WTC11 (cell line): ENCODE measurements at regions not wholly inside any gene's neighbourhood (a gene's known extent, or its start where the extent isn't known, plus 50 kb on each side); places are given as distances from the start of the nearest gene placed in this dataset.

Experiments
- ATAC-seq: fragments of 200-7000 bp; cut with Tn5 transposase; 2 replicates; pipeline ENCODE4 v1.10.0; 2021; ENCODE audit warnings: mild to moderate bottlenecking, moderate library complexity
- CTCF ChIA-PET: fragments of 300-600 bp; sonication (Branson Sonifier 250); formaldehyde crosslinking; loops from one replicate; lab custom pipeline; 2021; ENCODE audit warnings: antibody characterized with exemption; lab: Charles Lee
- POLR2A ChIA-PET: fragments of 350-600 bp; sonication (Branson Sonifier 250); formaldehyde crosslinking; loops from one replicate; lab custom pipeline; 2021; ENCODE audit warnings: antibody characterized with exemption; lab: Charles Lee
- DNase-seq: peaks from one replicate; pipeline ENCODE4 v3.0.0; 2021; ENCODE audit warnings: low spot score
- H3K27ac Mint-ChIP-seq: 2 replicates; pipeline ENCODE4 v1.8.0; 2021; ENCODE audit warnings: mixed read lengths
- H3K27me3 Mint-ChIP-seq: 2 replicates; pipeline ENCODE4 v1.8.0; 2021; ENCODE audit warnings: low read depth, mild to moderate bottlenecking, moderate library complexity, mixed read lengths
- H3K36me3 Mint-ChIP-seq: 2 replicates; pipeline ENCODE4 v1.8.0; 2021; ENCODE audit warnings: mixed read lengths
- H3K4me1 Mint-ChIP-seq: 2 replicates; pipeline ENCODE4 v1.8.0; 2022; ENCODE audit warnings: mixed read lengths
- H3K4me3 Mint-ChIP-seq: 2 replicates; pipeline ENCODE4 v1.8.0; 2021; ENCODE audit warnings: mild to moderate bottlenecking, moderate library complexity, mixed read lengths
- H3K9me3 Mint-ChIP-seq: 2 replicates; pipeline ENCODE4 v1.8.0; 2021; ENCODE audit warnings: mixed read lengths
- ATF1 ChIP-seq: sonication (generic); formaldehyde crosslinking; IDR thresholded peaks from 2 replicates; pipeline ENCODE4 v1.8.1; 2023; ENCODE audit warnings: mild to moderate bottlenecking, moderate library complexity, missing genetic modification reagents
- ATF3 ChIP-seq: sonication (generic); formaldehyde crosslinking; conservative IDR thresholded peaks from 2 replicates; pipeline ENCODE4 v1.8.1; 2022; ENCODE audit warnings: mild to moderate bottlenecking, missing genetic modification reagents
- ESRRA ChIP-seq: sonication (generic); formaldehyde crosslinking; IDR thresholded peaks from 2 replicates; pipeline ENCODE4 v1.8.1; 2022; ENCODE audit warnings: mild to moderate bottlenecking, missing genetic modification reagents, borderline replicate concordance
- ETV6 ChIP-seq: sonication (generic); formaldehyde crosslinking; IDR thresholded peaks from 2 replicates; pipeline ENCODE4 v1.8.1; 2022; ENCODE audit warnings: mild to moderate bottlenecking, missing genetic modification reagents
- FOXK1 ChIP-seq: sonication (generic); formaldehyde crosslinking; IDR thresholded peaks from 2 replicates; pipeline ENCODE4 v1.8.0; 2022; ENCODE audit warnings: mild to moderate bottlenecking, moderate library complexity, missing genetic modification reagents
- GRHL2 ChIP-seq: fragments of 250-450 bp; sonication (Bioruptor Pico); IDR thresholded peaks from 2 replicates; pipeline ENCODE4 v1.8.0; 2022; ENCODE audit warnings: mild to moderate bottlenecking, moderate library complexity; ENCODE audit not compliant: insufficient replicate concordance, severe bottlenecking
- GTF2I ChIP-seq: fragments of 250-450 bp; sonication (Bioruptor Pico); conservative IDR thresholded peaks from 2 replicates; pipeline ENCODE4 v1.4.0; 2021; ENCODE audit warnings: mild to moderate bottlenecking
- JUN ChIP-seq: sonication (generic); formaldehyde crosslinking; IDR thresholded peaks from 2 replicates; pipeline ENCODE4 v1.8.0; 2023; ENCODE audit warnings: mild to moderate bottlenecking, missing genetic modification reagents
- MAX ChIP-seq: sonication (generic); formaldehyde crosslinking; IDR thresholded peaks from 2 replicates; pipeline ENCODE4 v1.8.0; 2022; ENCODE audit warnings: mild to moderate bottlenecking, missing genetic modification reagents
- MYBL2 ChIP-seq: sonication (generic); formaldehyde crosslinking; IDR thresholded peaks from 2 replicates; pipeline ENCODE4 v1.8.1; 2023; ENCODE audit warnings: mild to moderate bottlenecking, moderate library complexity, missing genetic modification reagents
- NR1H2 ChIP-seq: sonication (generic); formaldehyde crosslinking; IDR thresholded peaks from 2 replicates; pipeline ENCODE4 v1.9.0; 2021; ENCODE audit warnings: mild to moderate bottlenecking, moderate library complexity, missing genetic modification reagents
- PRRX2 ChIP-seq: fragments of 250-450 bp; sonication (Bioruptor Pico); IDR thresholded peaks from 2 replicates; pipeline ENCODE4 v1.8.0; 2021; ENCODE audit warnings: mild to moderate bottlenecking
- RELA ChIP-seq: sonication (generic); formaldehyde crosslinking; IDR thresholded peaks from 2 replicates; pipeline ENCODE4 v1.8.1; 2022; ENCODE audit warnings: missing genetic modification reagents, mild to moderate bottlenecking, borderline replicate concordance
- RORB ChIP-seq: fragments of 250-450 bp; sonication (Bioruptor Pico); IDR thresholded peaks from 2 replicates; pipeline ENCODE4 v1.9.0; 2021; ENCODE audit warnings: mild to moderate bottlenecking
- SOX15 ChIP-seq: fragments of 250-450 bp; sonication (Bioruptor Pico); IDR thresholded peaks from 2 replicates; pipeline ENCODE4 v1.9.0; 2021; ENCODE audit warnings: mild to moderate bottlenecking
- STAT6 ChIP-seq: sonication (generic); formaldehyde crosslinking; conservative IDR thresholded peaks from 2 replicates; pipeline ENCODE4 v1.8.1; 2023; ENCODE audit warnings: mild to moderate bottlenecking, low read depth, missing genetic modification reagents, moderate library complexity
- TCF7 ChIP-seq: sonication (generic); formaldehyde crosslinking; IDR thresholded peaks from 2 replicates; pipeline ENCODE4 v1.8.0; 2022; ENCODE audit warnings: mild to moderate bottlenecking, low read depth, missing genetic modification reagents, moderate library complexity
- ZNF121 ChIP-seq: sonication (generic); formaldehyde crosslinking; IDR thresholded peaks from 2 replicates; pipeline ENCODE4 v1.8.0; 2023; ENCODE audit warnings: missing genetic modification reagents
- ZNF263 ChIP-seq: sonication (generic); formaldehyde crosslinking; IDR thresholded peaks from 2 replicates; pipeline ENCODE4 v1.8.1; 2022; ENCODE audit warnings: low read depth, mild to moderate bottlenecking, moderate library complexity, missing genetic modification reagents
- ZNF532 ChIP-seq: fragments of 250-450 bp; sonication (Bioruptor Pico); IDR thresholded peaks from 2 replicates; pipeline ENCODE4 v1.9.0; 2021; ENCODE audit warnings: mild to moderate bottlenecking, borderline replicate concordance
- ZSCAN18 ChIP-seq: fragments of 250-450 bp; sonication (Bioruptor Pico); IDR thresholded peaks from 2 replicates; pipeline ENCODE4 v2.1.2; 2022; ENCODE audit warnings: mild to moderate bottlenecking, moderate library complexity

- no peak for TF ChIP-seq MAX
- TF ChIP-seq, all 79 proteins: peak for 0
Measured at GRCh38 chr3:18652781-18653180, 227.6 kb upstream of the SATB1 start (continued).

- no peak for ATAC-seq
- Mint-ChIP-seq H3K4me1 (no peaks in the 10 kb centered on the region), H3K4me3 (no peak overlapping the region), H3K27ac (no peak overlapping the region), H3K9me3 (no peaks in the 10 kb centered on the region), H3K27me3 (no peaks in the 10 kb centered on the region), H3K36me3 (no peaks in the 10 kb centered on the region)
- no peak for TF ChIP-seq RELA (CRISPR knock-in tag)
- TF ChIP-seq ATF3 (CRISPR knock-in tag) = no peak
- no peak for TF ChIP-seq GTF2I
- no peak for TF ChIP-seq ZNF532
- no peak for TF ChIP-seq ATF1
- TF ChIP-seq ETV6 (CRISPR knock-in tag) = no peak
- no peak for TF ChIP-seq ESRRA (CRISPR knock-in tag)
- no peak for TF ChIP-seq GRHL2 (CRISPR knock-in tag)
- TF ChIP-seq JUN (CRISPR knock-in tag) = no peak
- CTCF ChIA-PET = no interaction called here
- DNase-seq = no peak
- POLR2A ChIA-PET = no interaction called here
Measured at GRCh38 chr3:18650731-18651130, 225.6 kb upstream of the SATB1 start.

GRCh38 chr3:18649666-18650363 is 224.7 kb upstream of the SATB1 start:
- Mint-ChIP-seq H3K4me1 (no peaks in the 10 kb centered on the region), H3K9me3 (no peaks in the 10 kb centered on the region), H3K27me3 (no peaks in the 10 kb centered on the region), H3K4me3 (no peak overlapping the region)
- ATAC-seq (no peak), DNase-seq (no peak)
- POLR2A ChIA-PET = no interaction called here
- CTCF ChIA-PET = no interaction called here
- no peak for TF ChIP-seq NR1H2 (CRISPR knock-in tag)
- TF ChIP-seq ZNF121 (CRISPR knock-in tag) = no peak
- no peak for TF ChIP-seq TCF7 (CRISPR knock-in tag)
- no peak for TF ChIP-seq RORB (CRISPR knock-in tag)
- no peak for TF ChIP-seq PRRX2 (CRISPR knock-in tag)
- no peak for TF ChIP-seq ATF1
- TF ChIP-seq ZNF263 (CRISPR knock-in tag) = no peak
- TF ChIP-seq, all 79 proteins: peak for 0
- no peaks in the 10 kb centered on the region for H3K36me3 Mint-ChIP-seq
- no peak overlapping the region for H3K27ac Mint-ChIP-seq

- Mint-ChIP-seq H3K4me1 (no peaks in the 10 kb centered on the region), H3K27me3 (no peaks in the 10 kb centered on the region), H3K36me3 (no peaks in the 10 kb centered on the region), H3K9me3 (no peaks in the 10 kb centered on the region), H3K4me3 (no peak overlapping the region), H3K27ac (no peak overlapping the region)
- CTCF ChIA-PET = no interaction called here
- DNase-seq (no peak), ATAC-seq (no peak)
- POLR2A ChIA-PET = no interaction called here
- no peak for TF ChIP-seq MAX
- no peak for TF ChIP-seq STAT6 (CRISPR knock-in tag)
- TF ChIP-seq ZSCAN18 (CRISPR knock-in tag) = no peak
- no peak for TF ChIP-seq SOX15
- TF ChIP-seq MYBL2 = no peak
- TF ChIP-seq FOXK1 (CRISPR knock-in tag) = no peak
Measured at GRCh38 chr3:18648868-18649462, 223.8 kb upstream of the SATB1 start.
